IMR-90 (cell line): ENCODE measurements at regions not wholly inside any gene's neighbourhood (a gene's known extent, or its start where the extent isn't known, plus 50 kb on each side); places are given as distances from the start of the nearest gene placed in this dataset.

ENCODE experiments used
- BHLHE40 ChIP-seq: fragments of 150-350 bp; IDR thresholded peaks from 2 replicates; pipeline ENCODE4 v1.6.1; 2016; ENCODE audit warnings: mild to moderate bottlenecking, low read depth, low read length
- CEBPB ChIP-seq: IDR thresholded peaks from 2 replicates; pipeline ENCODE4 v1.6.1; 2012; ENCODE audit warnings: low read depth, low read length, improper control_type of control experiment
- MXI1 ChIP-seq: IDR thresholded peaks from 2 replicates; pipeline ENCODE4 v1.6.1; 2012; ENCODE audit warnings: low read depth, mild to moderate bottlenecking, low read length, moderate library complexity, borderline replicate concordance
- NFE2L2 ChIP-seq: fragments of 150-350 bp; IDR thresholded peaks from 2 replicates; pipeline ENCODE4 v1.6.1; 2016; ENCODE audit warnings: low read depth, mild to moderate bottlenecking, low read length
- POLR2A ChIP-seq: IDR thresholded peaks from 2 replicates; pipeline ENCODE4 v1.6.1; 2012; ENCODE audit warnings: mild to moderate bottlenecking, low read depth, low read length
- RCOR1 ChIP-seq: IDR thresholded peaks from 2 replicates; pipeline ENCODE4 v1.6.1; 2012; ENCODE audit warnings: mild to moderate bottlenecking, low read length, improper control_type of control experiment; ENCODE audit not compliant: insufficient replicate concordance
- TF ChIP-seq, protein P1 (sequence below): conservative IDR thresholded peaks from 2 replicates; pipeline ENCODE4 v1.5.1; 2012; ENCODE audit warnings: mild to moderate bottlenecking, low read depth, low read length, improper control_type of control experiment

DNA sequence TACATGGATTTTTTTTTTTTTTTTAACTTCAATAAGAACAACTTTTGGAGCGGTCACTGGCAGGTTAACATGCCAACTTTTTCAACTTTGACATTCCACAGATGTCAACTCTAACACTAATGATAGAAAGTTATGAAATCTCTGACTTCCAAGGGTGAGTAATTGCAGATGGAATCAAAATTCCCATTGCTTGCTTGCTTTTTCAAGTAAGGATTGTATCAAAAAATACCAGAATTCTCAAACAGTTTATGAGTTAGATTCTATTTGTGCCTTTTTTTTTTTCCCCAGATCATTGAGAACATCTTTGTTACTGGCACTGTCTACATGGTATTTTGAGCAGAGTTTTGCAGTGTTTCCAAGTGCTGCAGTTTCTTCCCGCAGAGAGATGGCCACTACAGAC is 50.3 kb upstream of the OTUD4 start:
- TF ChIP-seq, protein P1, sequence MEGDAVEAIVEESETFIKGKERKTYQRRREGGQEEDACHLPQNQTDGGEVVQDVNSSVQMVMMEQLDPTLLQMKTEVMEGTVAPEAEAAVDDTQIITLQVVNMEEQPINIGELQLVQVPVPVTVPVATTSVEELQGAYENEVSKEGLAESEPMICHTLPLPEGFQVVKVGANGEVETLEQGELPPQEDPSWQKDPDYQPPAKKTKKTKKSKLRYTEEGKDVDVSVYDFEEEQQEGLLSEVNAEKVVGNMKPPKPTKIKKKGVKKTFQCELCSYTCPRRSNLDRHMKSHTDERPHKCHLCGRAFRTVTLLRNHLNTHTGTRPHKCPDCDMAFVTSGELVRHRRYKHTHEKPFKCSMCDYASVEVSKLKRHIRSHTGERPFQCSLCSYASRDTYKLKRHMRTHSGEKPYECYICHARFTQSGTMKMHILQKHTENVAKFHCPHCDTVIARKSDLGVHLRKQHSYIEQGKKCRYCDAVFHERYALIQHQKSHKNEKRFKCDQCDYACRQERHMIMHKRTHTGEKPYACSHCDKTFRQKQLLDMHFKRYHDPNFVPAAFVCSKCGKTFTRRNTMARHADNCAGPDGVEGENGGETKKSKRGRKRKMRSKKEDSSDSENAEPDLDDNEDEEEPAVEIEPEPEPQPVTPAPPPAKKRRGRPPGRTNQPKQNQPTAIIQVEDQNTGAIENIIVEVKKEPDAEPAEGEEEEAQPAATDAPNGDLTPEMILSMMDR, result no peak
- no peak for TF ChIP-seq POLR2A
- no peak for TF ChIP-seq MXI1
- no peak for TF ChIP-seq CEBPB
- TF ChIP-seq NFE2L2, result no peak
- TF ChIP-seq RCOR1, result no peak
- TF ChIP-seq BHLHE40, result no peak
